ENCODE measurements at regions not wholly inside any gene's neighbourhood (a gene's known extent, or its start where the extent isn't known, plus 50 kb on each side); places are given as distances from the start of the nearest gene placed in this dataset.

- H3K4me1 ChIP-seq (ENCODE audit: control insufficient read depth, insufficient read depth, low read length, poor library complexity, severe bottlenecking) = no peaks in the 10 kb centered on the region
- H3K27ac ChIP-seq (ENCODE audit: low read depth, low read length, severe bottlenecking) = no peak overlapping the region
- no peaks in the 10 kb centered on the region for H3K9me3 ChIP-seq (ENCODE audit: control insufficient read depth, low read length)
- no peak overlapping the region for H3K4me3 ChIP-seq (ENCODE audit: extremely low read depth, insufficient read depth, low read length, poor library complexity, severe bottlenecking)
- H3K36me3 ChIP-seq (ENCODE audit: control insufficient read depth, insufficient read depth, low read length) = no peaks in the 10 kb centered on the region
Measured at GRCh38 chr6:99741092-99741491, 134.5 kb downstream of the PRDM13 start.

DNA sequence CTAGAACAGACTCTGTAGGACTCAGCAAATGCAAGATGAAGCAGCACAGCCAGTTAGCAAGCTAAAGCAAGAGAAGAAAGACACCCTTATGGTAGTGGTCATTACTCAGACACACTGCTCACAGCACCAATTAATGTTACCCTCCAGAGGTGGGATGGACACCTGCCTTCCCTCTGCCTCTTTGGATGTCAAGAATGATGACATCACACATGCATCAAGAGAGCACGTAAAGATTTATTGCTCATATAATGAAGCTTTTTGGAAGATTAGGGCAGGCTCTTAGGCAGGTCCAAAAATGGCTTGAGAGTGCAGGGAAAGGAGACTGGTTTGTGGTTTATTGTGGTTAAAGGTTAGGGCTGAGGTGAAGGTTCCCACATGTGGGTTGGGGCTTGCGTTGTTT lies 137.0 kb downstream of the PRDM13 start:
- Histone ChIP-seq H3K27ac (ENCODE audit: low read depth, low read length, severe bottlenecking) (no peak overlapping the region), H3K36me3 (ENCODE audit: control insufficient read depth, insufficient read depth, low read length) (no peaks in the 10 kb centered on the region), H3K4me1 (ENCODE audit: control insufficient read depth, insufficient read depth, low read length, poor library complexity, severe bottlenecking) (no peaks in the 10 kb centered on the region), H3K9me3 (ENCODE audit: control insufficient read depth, low read length) (no peaks in the 10 kb centered on the region), H3K4me3 (ENCODE audit: extremely low read depth, insufficient read depth, low read length, poor library complexity, severe bottlenecking) (no peak overlapping the region)
- WGBS, 2 experiments (ENCODE audit: insufficient coverage in 2 of 2) = 71 to 100% methylated on average over 1 of the region's 2 CpGs

- no peak overlapping the region for H3K27ac ChIP-seq (ENCODE audit: low read depth, low read length, severe bottlenecking)
- H3K4me1 ChIP-seq (ENCODE audit: control insufficient read depth, insufficient read depth, low read length, poor library complexity, severe bottlenecking) = no peaks in the 10 kb centered on the region
- no peaks in the 10 kb centered on the region for H3K9me3 ChIP-seq (ENCODE audit: control insufficient read depth, low read length)
- 44 to 60% methylated on average over 1 to 2 of the region's 2 CpGs for WGBS, 2 experiments (ENCODE audit: insufficient coverage in 2 of 2)
- no peak overlapping the region for H3K4me3 ChIP-seq (ENCODE audit: extremely low read depth, insufficient read depth, low read length, poor library complexity, severe bottlenecking)
- no peaks in the 10 kb centered on the region for H3K36me3 ChIP-seq (ENCODE audit: control insufficient read depth, insufficient read depth, low read length)
Measured at GRCh38 chr6:99745651-99746050, 139.0 kb downstream of the PRDM13 start.

DNA sequence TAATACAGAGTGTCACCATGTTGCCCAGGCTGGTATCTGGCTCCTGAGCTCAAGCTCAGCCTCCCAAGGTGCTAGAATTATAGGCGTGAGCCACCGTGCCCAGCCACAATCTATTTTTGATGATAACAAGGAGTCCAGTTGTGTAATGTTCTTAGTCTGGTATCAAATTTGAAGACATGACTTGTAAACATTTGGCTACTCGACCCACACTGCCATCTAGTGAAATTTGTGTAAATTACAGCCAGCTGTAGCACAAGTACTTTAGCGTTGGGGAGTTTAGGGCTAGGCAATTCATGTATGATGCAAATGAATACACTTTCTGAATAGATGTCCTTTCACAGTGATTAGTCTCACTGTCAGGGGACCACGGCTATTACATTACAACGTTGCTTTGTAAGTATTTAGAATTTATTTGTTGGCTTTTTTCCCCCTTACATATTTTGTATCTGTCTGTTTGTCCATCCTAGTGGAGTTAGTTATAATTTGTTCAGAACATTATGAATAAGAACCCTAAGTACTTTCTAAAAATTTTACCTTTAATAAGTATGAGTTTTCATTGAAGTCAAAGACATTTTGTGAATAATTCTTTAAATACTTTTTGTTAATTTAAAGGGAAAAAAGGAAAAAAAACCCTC lies 139.7 kb downstream of the PRDM13 start:
- Histone ChIP-seq H3K9me3 (ENCODE audit: control insufficient read depth, low read length) (no peaks in the 10 kb centered on the region), H3K36me3 (ENCODE audit: control insufficient read depth, insufficient read depth, low read length) (no peaks in the 10 kb centered on the region), H3K4me1 (ENCODE audit: control insufficient read depth, insufficient read depth, low read length, poor library complexity, severe bottlenecking) (no peaks in the 10 kb centered on the region), H3K27ac (ENCODE audit: low read depth, low read length, severe bottlenecking) (no peak overlapping the region), H3K4me3 (ENCODE audit: extremely low read depth, insufficient read depth, low read length, poor library complexity, severe bottlenecking) (no peak overlapping the region)
- WGBS, 2 experiments (ENCODE audit: insufficient coverage in 2 of 2) = 0% methylated on average over 3 to 4 of the region's 6 CpGs

DNA sequence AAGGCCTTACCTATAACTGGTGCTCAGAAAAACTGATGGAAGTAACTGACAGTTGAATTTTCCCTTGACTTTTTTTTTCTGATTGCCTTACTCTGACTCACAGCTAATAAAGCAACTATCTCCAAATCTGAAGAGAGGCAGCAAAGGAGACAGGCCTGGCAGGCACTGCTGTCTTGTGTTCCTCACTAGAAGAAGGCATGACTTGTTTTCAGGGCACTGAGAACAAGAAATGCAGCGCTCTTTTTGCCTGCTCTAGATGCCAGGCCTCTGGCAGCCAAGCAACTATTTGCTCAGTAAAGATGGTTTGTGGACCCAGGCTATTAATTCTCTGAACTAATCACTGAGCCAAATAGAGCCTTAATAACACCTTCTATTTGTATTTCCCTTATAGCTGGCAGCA lies 155.1 kb downstream of the PRDM13 start:
- 100% methylated on average over 1 of the region's 1 CpG for WGBS, 2 experiments (ENCODE audit: insufficient coverage in 2 of 2)
- Histone ChIP-seq H3K9me3 (ENCODE audit: control insufficient read depth, low read length) (no peaks in the 10 kb centered on the region), H3K27ac (ENCODE audit: low read depth, low read length, severe bottlenecking) (no peak overlapping the region), H3K36me3 (ENCODE audit: control insufficient read depth, insufficient read depth, low read length) (no peaks in the 10 kb centered on the region), H3K4me1 (ENCODE audit: control insufficient read depth, insufficient read depth, low read length, poor library complexity, severe bottlenecking) (no peaks in the 10 kb centered on the region), H3K4me3 (ENCODE audit: extremely low read depth, insufficient read depth, low read length, poor library complexity, severe bottlenecking) (no peak overlapping the region)

GRCh38 chr6:99768166-99768565 lies 161.5 kb downstream of the PRDM13 start:
- H3K4me1 ChIP-seq (ENCODE audit: control insufficient read depth, insufficient read depth, low read length, poor library complexity, severe bottlenecking) = no peaks in the 10 kb centered on the region
- H3K9me3 ChIP-seq (ENCODE audit: control insufficient read depth, low read length) = no peaks in the 10 kb centered on the region
- H3K4me3 ChIP-seq (ENCODE audit: extremely low read depth, insufficient read depth, low read length, poor library complexity, severe bottlenecking) = no peak overlapping the region
- H3K27ac ChIP-seq (ENCODE audit: low read depth, low read length, severe bottlenecking) = no peak overlapping the region
- WGBS, 2 experiments (ENCODE audit: insufficient coverage in 2 of 2) = no CpG with 5 or more reads among the region's 1 CpG
- no peaks in the 10 kb centered on the region for H3K36me3 ChIP-seq (ENCODE audit: control insufficient read depth, insufficient read depth, low read length)

DNA sequence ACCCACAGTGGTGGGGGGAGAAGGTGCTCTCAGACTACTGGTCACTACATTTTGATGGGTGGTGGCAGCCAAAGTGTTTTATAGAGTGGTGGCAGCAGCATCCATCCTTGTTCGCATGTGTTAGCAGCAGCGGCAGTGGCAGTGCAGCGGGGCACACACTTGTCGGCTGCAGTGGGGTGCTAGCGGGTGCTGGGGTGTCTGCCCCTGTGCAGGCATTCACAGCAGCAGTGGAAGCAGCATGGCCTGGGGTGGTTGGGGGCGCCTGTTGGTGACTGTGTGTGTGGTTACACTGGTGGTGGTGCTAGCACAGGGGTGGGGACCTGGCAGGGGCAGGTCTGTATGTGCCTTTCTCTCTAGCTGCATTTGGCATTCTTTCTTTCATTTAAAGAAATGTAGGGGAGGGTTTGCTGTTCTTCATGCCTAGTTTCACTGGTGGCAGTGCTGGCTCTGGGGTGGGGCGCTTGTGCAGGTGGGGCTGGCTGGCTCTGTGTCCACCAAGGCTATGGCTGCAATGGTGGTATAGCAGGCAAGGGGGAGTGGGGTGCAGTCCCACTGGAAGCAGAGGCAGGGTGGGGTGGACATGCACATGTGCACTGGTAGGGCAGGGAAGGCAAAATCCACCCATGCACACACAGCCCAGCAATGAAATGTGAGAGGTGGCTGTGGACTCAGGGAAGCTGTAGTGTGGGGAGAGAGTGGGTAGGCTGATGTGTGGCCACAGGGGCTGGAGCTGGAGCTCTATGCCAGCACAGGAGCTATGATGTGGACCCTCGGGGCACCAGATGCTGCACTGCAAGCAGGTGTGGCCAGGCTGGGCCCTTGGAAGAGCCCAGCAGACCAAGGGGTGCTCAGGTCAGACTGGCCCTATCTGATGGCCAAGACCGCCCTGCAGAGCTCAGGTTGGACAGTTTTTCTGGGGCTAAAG lies 173.3 kb downstream of the PRDM13 start:
- 84 to 86% methylated on average over 5 to 8 of the region's 9 CpGs for WGBS, 2 experiments (ENCODE audit: insufficient coverage in 2 of 2)
- no peak overlapping the region for H3K4me3 ChIP-seq (ENCODE audit: extremely low read depth, insufficient read depth, low read length, poor library complexity, severe bottlenecking)
- H3K36me3 ChIP-seq (ENCODE audit: control insufficient read depth, insufficient read depth, low read length) = no peaks in the 10 kb centered on the region
- H3K9me3 ChIP-seq (ENCODE audit: control insufficient read depth, low read length) = no peaks in the 10 kb centered on the region
- H3K27ac ChIP-seq (ENCODE audit: low read depth, low read length, severe bottlenecking) = no peak overlapping the region
- no peaks in the 10 kb centered on the region for H3K4me1 ChIP-seq (ENCODE audit: control insufficient read depth, insufficient read depth, low read length, poor library complexity, severe bottlenecking)

- no peaks in the 10 kb centered on the region for H3K4me1 ChIP-seq (ENCODE audit: control insufficient read depth, insufficient read depth, low read length, poor library complexity, severe bottlenecking)
- no peaks in the 10 kb centered on the region for H3K36me3 ChIP-seq (ENCODE audit: control insufficient read depth, insufficient read depth, low read length)
- no peak overlapping the region for H3K4me3 ChIP-seq (ENCODE audit: extremely low read depth, insufficient read depth, low read length, poor library complexity, severe bottlenecking)
- H3K27ac ChIP-seq (ENCODE audit: low read depth, low read length, severe bottlenecking) = no peak overlapping the region
- H3K9me3 ChIP-seq (ENCODE audit: control insufficient read depth, low read length) = no peaks in the 10 kb centered on the region
- 93 to 94% methylated on average over 3 of the region's 3 CpGs for WGBS, 2 experiments (ENCODE audit: insufficient coverage in 2 of 2)
Measured at GRCh38 chr6:99780556-99780885, 173.9 kb downstream of the PRDM13 start.

- Histone ChIP-seq H3K4me3 (ENCODE audit: extremely low read depth, insufficient read depth, low read length, poor library complexity, severe bottlenecking) (no peak overlapping the region), H3K36me3 (ENCODE audit: control insufficient read depth, insufficient read depth, low read length) (no peaks in the 10 kb centered on the region), H3K9me3 (ENCODE audit: control insufficient read depth, low read length) (no peaks in the 10 kb centered on the region), H3K4me1 (ENCODE audit: control insufficient read depth, insufficient read depth, low read length, poor library complexity, severe bottlenecking) (no peaks in the 10 kb centered on the region), H3K27ac (ENCODE audit: low read depth, low read length, severe bottlenecking) (no peak overlapping the region)
- no CpG with 5 or more reads among the region's 1 CpG for WGBS, 2 experiments (ENCODE audit: insufficient coverage in 2 of 2)
Measured at GRCh38 chr6:99789767-99790166, 183.1 kb downstream of the PRDM13 start.

GRCh38 chr6:99790679-99791078 lies 184.0 kb downstream of the PRDM13 start:
- Histone ChIP-seq H3K4me3 (ENCODE audit: extremely low read depth, insufficient read depth, low read length, poor library complexity, severe bottlenecking) (no peak overlapping the region), H3K4me1 (ENCODE audit: control insufficient read depth, insufficient read depth, low read length, poor library complexity, severe bottlenecking) (no peaks in the 10 kb centered on the region), H3K36me3 (ENCODE audit: control insufficient read depth, insufficient read depth, low read length) (no peaks in the 10 kb centered on the region), H3K9me3 (ENCODE audit: control insufficient read depth, low read length) (no peaks in the 10 kb centered on the region), H3K27ac (ENCODE audit: low read depth, low read length, severe bottlenecking) (no peak overlapping the region)

GRCh38 chr6:99801805-99802204 lies 192.2 kb downstream of the MCHR2 start:
- Histone ChIP-seq H3K27ac (ENCODE audit: low read depth, low read length, severe bottlenecking) (no peak overlapping the region), H3K4me1 (ENCODE audit: control insufficient read depth, insufficient read depth, low read length, poor library complexity, severe bottlenecking) (no peaks in the 10 kb centered on the region), H3K36me3 (ENCODE audit: control insufficient read depth, insufficient read depth, low read length) (no peaks in the 10 kb centered on the region), H3K4me3 (ENCODE audit: extremely low read depth, insufficient read depth, low read length, poor library complexity, severe bottlenecking) (no peak overlapping the region), H3K9me3 (ENCODE audit: control insufficient read depth, low read length) (no peaks in the 10 kb centered on the region)
- 100% methylated on average over 1 of the region's 1 CpG; no CpG with 5 or more reads in 1 of the 2 experiments for WGBS, 2 experiments (ENCODE audit: insufficient coverage in 2 of 2)
